Rectal smooth muscle tissue (tissue), 1 donor: ENCODE measurements at regions not wholly inside any gene's neighbourhood (a gene's known extent, or its start where the extent isn't known, plus 50 kb on each side); places are given as distances from the start of the nearest gene placed in this dataset.
A peak's percentile ranks its signal among the peaks of the same experiment; 100 is the strongest.

ENCODE experiments used
- H3K27ac ChIP-seq: one replicate; pipeline ENCODE4 v1.7.0; 2013; ENCODE audit warnings: low read depth, low read length, inconsistent platforms
- H3K27me3 ChIP-seq: one replicate; pipeline ENCODE4 v1.7.0; 2013; ENCODE audit warnings: low read length; ENCODE audit not compliant: control insufficient read depth, insufficient read depth
- H3K36me3 ChIP-seq: one replicate; pipeline ENCODE4 v1.7.0; 2013; ENCODE audit warnings: low read length; ENCODE audit not compliant: control insufficient read depth, insufficient read depth
- H3K4me1 ChIP-seq: one replicate; pipeline ENCODE4 v1.7.0; 2013; ENCODE audit warnings: low read length; ENCODE audit not compliant: control insufficient read depth, insufficient read depth
- H3K4me3 ChIP-seq: one replicate; pipeline ENCODE4 v1.7.0; 2013; ENCODE audit warnings: low read length
- H3K9ac ChIP-seq: one replicate; pipeline ENCODE4 v1.7.0; 2013; ENCODE audit warnings: low read length

DNA sequence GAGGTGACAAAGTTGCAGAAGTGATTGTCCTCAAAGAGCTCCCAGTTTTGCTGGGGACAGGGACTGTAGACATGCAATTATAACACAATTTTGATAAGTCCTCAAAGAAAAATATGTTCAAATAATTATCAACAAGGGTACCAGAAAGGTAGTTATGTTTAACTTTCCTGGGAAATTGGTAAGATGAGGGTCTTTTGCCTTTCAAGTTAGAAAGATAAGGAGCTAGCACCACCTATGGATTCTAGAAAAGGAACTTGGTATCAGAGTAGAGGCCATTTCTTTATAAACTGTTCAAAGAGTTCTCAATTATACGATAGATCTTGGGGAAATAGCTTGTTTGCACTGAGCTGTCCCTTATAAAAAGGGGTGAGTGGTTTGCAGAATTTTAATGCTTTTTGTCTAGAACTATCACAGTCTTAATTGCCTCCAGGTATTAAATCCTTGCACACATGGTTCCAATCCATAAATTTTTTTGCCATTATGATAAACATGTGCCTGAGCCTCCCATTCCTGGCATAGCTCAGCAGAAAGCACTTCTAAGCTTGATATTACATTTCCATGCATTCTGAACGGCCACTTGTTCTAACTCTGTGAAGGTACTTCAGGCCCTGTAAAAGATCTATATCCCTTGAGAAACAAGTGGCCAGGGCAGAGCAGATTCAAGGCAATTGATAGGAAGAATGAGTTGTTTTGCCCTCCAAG lies 247.5 kb upstream of the LRIG1 start:
- no peak overlapping the region for H3K4me3 ChIP-seq
- H3K27ac ChIP-seq = peak overlapping the region; percentile 8
- H3K36me3 ChIP-seq = no peaks in the 10 kb centered on the region
- no peak overlapping the region for H3K9ac ChIP-seq
- H3K27me3 ChIP-seq = no peaks in the 10 kb centered on the region
- H3K4me1 ChIP-seq = peaks cover 19% of the 10 kb centered on the region

DNA sequence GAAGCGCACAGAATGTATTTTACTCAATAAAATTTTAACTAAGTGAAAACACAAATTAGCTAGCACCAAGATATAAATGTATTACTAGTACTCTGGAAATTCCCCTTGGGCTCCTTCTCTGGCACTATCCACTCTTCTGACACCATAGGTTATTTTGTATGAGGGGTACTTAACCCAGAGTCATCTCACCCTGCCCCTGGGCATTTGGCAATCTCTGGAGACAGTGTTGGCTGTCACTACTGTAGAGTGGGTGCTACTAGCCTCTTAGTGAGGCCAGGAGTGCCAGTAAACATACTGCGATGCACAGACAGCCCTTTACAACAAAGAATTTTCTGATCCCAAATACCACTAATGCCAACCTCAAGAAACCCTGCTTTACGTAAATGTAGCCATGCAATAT lies 246.3 kb upstream of the KBTBD8 start:
- H3K9ac ChIP-seq = no peak overlapping the region
- no peaks in the 10 kb centered on the region for H3K27me3 ChIP-seq
- H3K36me3 ChIP-seq = no peaks in the 10 kb centered on the region
- no peak overlapping the region for H3K4me3 ChIP-seq
- H3K27ac ChIP-seq = no peak overlapping the region
- peaks cover 19% of the 10 kb centered on the region for H3K4me1 ChIP-seq

DNA sequence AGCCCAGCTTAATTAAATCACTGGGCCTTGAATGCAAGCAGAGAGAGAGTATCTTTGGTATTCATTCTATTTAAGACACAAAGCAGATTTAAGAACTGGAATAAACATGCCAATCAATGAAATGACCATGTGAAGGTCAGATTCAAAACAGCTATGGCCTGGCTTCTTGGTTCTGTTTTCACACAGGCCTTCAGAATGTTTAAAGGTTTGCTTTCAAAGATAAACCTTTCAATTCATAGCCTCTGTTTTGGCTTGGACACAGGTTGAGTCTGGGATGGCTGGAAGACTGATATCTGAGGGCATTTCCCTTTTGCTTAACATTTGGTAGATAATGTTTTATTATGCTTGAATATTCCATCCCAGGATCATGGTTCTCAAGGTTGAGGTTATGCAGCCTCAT lies 244.4 kb upstream of the KBTBD8 start:
- Histone ChIP-seq H3K4me3 (no peak overlapping the region), H3K4me1 (peaks cover 8% of the 10 kb centered on the region)

DNA sequence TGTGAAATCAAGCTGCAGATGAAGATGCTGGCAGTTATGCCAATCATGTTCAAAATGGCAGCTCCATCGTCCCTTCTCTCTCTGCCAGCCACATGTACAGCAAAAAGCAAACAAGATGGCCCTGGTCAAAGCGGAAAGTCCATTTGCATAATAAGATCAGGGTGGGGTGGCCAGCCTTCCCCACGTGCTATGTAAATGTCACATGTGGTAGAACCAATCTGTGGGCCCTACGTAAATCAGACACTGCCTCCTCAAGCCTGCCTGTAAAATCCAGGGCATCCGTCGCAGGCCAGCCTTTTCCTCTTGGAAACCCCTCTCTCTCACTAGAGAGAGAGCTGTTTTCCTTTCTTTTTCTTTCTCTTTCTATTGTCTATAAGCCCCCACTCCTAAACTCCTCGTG lies 243.5 kb upstream of the KBTBD8 start:
- no peaks in the 10 kb centered on the region for H3K36me3 ChIP-seq

More for the DNA sequence above, 244.4 kb upstream of the KBTBD8 start:
- Histone ChIP-seq H3K9ac (no peak overlapping the region), H3K27ac (no peak overlapping the region), H3K27me3 (no peaks in the 10 kb centered on the region), H3K36me3 (no peaks in the 10 kb centered on the region)

DNA sequence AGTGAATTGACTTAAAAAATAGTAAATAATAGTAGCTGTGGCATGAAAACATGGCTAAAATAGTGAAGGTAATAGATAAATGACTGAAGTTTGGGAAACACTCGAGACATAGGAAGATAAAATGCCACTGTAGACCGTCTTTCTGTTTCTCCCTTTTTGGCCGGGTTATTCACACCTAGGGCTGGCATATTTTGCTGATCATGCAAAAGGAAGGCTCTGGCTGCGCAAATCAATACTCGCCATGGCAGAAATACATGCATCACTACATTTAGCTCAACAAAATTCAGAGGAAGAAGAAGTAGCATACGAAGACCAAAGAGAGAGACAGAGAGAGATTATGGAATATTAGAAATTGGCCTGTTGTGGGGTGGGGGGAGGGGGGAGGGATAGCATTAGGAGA lies 242.2 kb upstream of the KBTBD8 start:
- Histone ChIP-seq H3K27me3 (no peaks in the 10 kb centered on the region), H3K4me1 (peaks cover 5% of the 10 kb centered on the region), H3K4me3 (no peak overlapping the region), H3K27ac (no peak overlapping the region), H3K9ac (no peak overlapping the region), H3K36me3 (no peaks in the 10 kb centered on the region)

More for the DNA sequence above, 243.5 kb upstream of the KBTBD8 start:
- H3K27me3 ChIP-seq = no peaks in the 10 kb centered on the region
- H3K9ac ChIP-seq = no peak overlapping the region
- H3K4me3 ChIP-seq = no peak overlapping the region
- peaks cover 6% of the 10 kb centered on the region for H3K4me1 ChIP-seq
- H3K27ac ChIP-seq = no peak overlapping the region

DNA sequence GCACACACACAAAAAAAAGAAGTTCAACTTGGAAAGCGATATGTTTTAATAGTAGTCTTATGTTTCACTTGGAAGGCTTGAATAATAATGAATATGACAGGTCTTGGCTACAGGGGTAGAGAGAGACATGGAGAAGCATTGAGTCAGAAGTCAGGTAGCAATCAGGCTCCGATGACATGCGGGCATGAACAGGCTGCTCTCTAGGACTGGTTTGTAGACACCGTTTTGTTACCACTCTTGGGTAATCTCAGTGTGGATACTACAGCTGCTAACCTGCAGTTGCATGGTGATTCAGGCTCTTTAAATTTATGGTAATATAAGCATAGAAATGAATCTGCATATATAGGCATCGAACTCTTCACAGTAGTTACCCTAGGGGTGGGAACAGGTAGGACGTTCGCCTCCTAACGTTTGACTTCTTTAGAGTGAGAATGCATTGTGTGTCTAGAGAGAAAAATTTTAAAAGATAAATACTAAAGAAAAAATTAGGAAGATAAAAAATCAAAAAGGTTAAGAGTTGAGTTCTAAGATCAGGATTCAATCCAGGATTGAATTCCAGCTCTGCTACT lies 241.6 kb upstream of the KBTBD8 start:
- Histone ChIP-seq H3K4me3 (no peak overlapping the region), H3K27me3 (no peaks in the 10 kb centered on the region), H3K36me3 (no peaks in the 10 kb centered on the region), H3K4me1 (peaks cover under 1% of the 10 kb centered on the region), H3K27ac (no peak overlapping the region), H3K9ac (no peak overlapping the region)

DNA sequence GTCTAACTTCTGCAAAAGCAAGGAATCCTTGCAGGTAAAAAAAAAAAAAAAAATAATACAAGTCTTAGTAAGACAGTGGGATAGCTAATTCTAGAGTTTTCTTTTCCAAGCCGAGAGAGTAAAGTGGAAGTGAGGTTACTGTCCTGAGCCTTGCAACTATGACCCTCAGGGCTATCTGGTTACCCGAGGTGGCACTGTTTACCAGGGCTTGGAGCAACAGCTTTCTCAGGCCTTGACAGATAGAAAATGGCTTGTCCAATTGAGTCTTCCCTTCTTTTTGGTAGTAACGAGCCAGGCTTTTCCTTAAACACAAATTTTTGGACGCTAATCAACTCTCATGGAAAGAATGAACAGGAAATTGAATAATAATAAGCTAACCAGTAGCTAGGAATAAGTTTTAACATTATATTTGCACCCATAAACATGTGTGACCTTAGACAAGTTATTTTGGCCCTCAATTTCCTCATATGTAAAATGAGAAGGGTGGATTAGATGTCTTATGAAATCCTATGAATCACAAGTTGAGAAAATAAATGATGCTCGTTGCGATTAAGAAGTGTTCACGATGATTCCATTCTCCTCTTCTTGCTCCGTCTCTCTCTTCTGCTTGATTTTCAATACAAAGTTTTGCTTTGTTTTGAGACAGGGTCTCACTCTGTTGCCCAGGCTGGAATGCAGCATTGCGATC lies 236.9 kb upstream of the KBTBD8 start:
- Histone ChIP-seq H3K36me3 (no peaks in the 10 kb centered on the region), H3K27me3 (no peaks in the 10 kb centered on the region), H3K27ac (no peak overlapping the region), H3K9ac (no peak overlapping the region), H3K4me1 (no peaks in the 10 kb centered on the region), H3K4me3 (no peak overlapping the region)

DNA sequence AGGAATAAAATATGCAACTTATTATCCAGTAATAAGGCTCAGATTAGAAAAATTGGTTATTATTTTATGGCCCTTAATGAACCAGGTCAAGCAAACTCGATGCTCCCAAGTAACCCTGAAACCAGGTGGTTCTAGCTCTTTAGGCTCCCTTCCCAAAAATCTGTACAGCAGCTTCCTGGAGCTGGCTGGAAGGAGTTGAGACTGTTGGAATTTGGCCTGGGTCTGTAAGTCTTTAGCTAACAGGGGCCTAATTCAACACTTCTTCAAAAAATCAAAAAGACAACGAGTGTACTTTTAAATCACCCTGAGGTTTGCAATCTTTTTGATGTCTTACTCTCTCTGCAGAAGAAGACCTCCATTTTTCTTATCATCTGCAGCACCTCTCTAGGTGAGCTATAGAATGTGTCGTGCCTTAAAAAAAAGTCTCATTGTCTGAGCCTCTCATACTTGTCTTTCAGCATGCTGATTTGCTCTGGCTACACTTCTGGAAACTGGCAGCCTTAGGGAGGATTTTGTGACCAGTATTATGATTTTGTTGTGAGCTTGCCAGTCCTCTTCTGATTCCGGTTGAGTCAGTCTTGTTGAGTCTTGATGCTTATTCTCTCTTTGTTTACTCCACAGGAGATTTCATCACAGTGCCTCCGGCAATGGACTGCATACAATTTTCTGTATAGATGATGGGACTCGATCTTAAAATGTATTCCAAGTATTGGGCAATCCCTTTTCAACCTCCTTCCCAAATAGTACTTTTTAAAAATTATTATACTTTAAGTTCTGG lies 235.0 kb upstream of the KBTBD8 start:
- no peaks in the 10 kb centered on the region for H3K27me3 ChIP-seq
- no peaks in the 10 kb centered on the region for H3K4me1 ChIP-seq
- H3K4me3 ChIP-seq = no peak overlapping the region
- no peaks in the 10 kb centered on the region for H3K36me3 ChIP-seq
- H3K27ac ChIP-seq = no peak overlapping the region
- H3K9ac ChIP-seq = no peak overlapping the region

DNA sequence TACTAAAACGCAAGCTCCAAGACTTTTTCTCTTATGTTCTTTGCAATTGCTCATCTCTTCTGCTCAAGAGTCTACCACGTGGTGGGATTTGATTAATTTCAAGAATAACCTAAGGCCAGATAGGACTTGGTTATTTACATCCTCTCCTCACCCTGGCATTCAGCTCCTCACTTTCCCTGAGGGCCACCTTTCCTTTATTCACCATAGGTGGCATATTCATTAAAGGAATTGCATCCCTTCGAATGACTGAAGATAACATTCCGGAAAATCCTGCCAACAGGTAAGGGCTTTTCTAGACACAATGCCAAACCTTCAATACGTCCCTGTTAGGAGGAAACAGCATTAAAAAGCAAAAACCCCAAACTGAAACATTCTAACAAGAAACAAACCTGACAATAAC lies 220.0 kb upstream of the KBTBD8 start:
- no peak overlapping the region for H3K9ac ChIP-seq
- no peak overlapping the region for H3K27ac ChIP-seq
- no peaks in the 10 kb centered on the region for H3K36me3 ChIP-seq
- no peaks in the 10 kb centered on the region for H3K27me3 ChIP-seq
- H3K4me1 ChIP-seq = no peaks in the 10 kb centered on the region
- H3K4me3 ChIP-seq = no peak overlapping the region

DNA sequence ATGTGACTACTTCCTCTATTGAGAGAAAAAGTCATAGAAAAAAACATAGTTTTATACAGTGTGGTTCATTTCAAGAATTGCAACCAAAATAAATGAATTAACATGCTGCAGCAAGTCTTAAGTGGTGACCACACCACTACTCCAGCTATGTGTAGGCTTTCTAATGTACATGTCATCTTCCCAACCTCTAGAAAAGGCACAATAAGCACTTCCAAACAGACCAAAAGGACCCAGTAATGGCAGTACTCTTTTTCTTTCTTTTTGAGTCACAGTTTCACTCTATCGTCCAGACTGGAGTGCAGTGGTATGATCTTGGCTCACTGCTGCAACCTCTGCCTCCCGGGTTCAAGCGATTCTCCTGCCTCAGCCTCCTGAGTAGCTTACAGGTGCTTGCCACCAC lies 219.3 kb upstream of the KBTBD8 start:
- H3K9ac ChIP-seq = no peak overlapping the region
- H3K4me3 ChIP-seq = no peak overlapping the region
- H3K4me1 ChIP-seq = no peaks in the 10 kb centered on the region
- H3K36me3 ChIP-seq = no peaks in the 10 kb centered on the region
- H3K27ac ChIP-seq = no peak overlapping the region
- no peaks in the 10 kb centered on the region for H3K27me3 ChIP-seq

DNA sequence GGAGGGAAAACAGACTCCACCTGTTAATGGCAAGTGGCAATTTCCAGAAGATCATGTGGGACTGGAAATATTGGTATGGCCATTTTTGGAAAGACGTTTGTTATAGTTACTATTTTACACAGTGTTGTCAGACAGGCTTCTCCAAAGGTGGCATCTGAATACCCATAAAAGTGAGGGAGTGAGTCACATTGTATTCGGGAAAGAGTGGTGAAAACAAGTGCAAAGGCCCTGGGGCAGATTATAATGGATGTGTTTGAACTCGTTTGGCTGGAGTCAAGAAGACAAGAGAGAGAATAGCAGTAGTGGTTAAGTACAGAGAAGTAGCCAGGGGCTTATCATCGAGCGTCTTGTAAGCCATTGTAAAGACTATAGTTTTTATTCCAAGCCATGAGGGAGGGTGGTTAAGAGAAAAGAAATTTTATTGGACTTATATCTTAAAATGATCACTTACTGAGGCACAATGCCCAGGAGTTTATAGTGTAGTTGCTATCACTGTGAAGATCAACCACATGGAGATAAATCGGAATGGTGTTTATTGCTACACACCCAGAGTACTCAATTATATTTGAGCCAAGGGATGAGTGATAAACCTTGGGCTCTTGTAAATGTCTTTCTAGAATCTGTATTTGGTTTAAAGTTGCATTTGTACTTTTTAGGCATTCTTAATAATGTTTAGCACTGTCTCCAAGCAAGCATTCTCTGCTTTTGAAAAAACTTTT lies 212.8 kb upstream of the KBTBD8 start:
- Histone ChIP-seq H3K4me3 (no peak overlapping the region), H3K9ac (no peak overlapping the region), H3K27me3 (no peaks in the 10 kb centered on the region), H3K36me3 (no peaks in the 10 kb centered on the region), H3K27ac (no peak overlapping the region), H3K4me1 (no peaks in the 10 kb centered on the region)
